ENCODE measurements at regions not wholly inside any gene's neighbourhood (a gene's known extent, or its start where the extent isn't known, plus 50 kb on each side); places are given as distances from the start of the nearest gene placed in this dataset.

- TF ChIP-seq KDM5A (IDR thresholded peaks at IDR 0.05) (no peak), CTCF (IDR thresholded peaks at IDR 0.05) (no peak), ZFP36 (IDR thresholded peaks at IDR 0.05; ENCODE audit: borderline replicate concordance, partially characterized antibody) (no peak), SMC3 (IDR thresholded peaks at IDR 0.05) (no peak), USF2 (IDR thresholded peaks at IDR 0.05) (no peak), MAZ (IDR thresholded peaks at IDR 0.05; ENCODE audit: borderline replicate concordance, low read depth, low read length) (no peak), NR3C1 (IDR thresholded peaks at IDR 0.05) (no peak), CEBPB (IDR thresholded peaks at IDR 0.05) (no peak), MYC (IDR thresholded peaks at IDR 0.05; ENCODE audit: borderline replicate concordance, low read length) (no peak), POLR2A (IDR thresholded peaks at IDR 0.05; ENCODE audit: low read length) (no peak), RAD21 (conservative IDR thresholded peaks at IDR 0.05 in 1 of 2, IDR thresholded peaks at IDR 0.05 in 1 of 2) (no peak), MAX (IDR thresholded peaks at IDR 0.05) (no peak), REST (IDR thresholded peaks at IDR 0.05) (no peak), HMGXB4 (CRISPR knock-in tag; IDR thresholded peaks at IDR 0.05; ENCODE audit: borderline replicate concordance) (no peak)
Observed at GRCh38 chr2:185050804-185051203, 452.5 kb downstream of the ZNF804A start.

Measured in A549 (cell line).